ENCODE measurements at regions not wholly inside any gene's neighbourhood (a gene's known extent, or its start where the extent isn't known, plus 50 kb on each side); places are given as distances from the start of the nearest gene placed in this dataset.
"Not testable (repeated sequence)": the region's sequence is repeated elsewhere in the genome, so short reads cannot be mapped to it uniquely, and the experiment has no call there.

- H3K27me3 ChIP-seq (replicated peaks in 1 of 4; ENCODE audit: control insufficient read depth in 3 of 4, extremely low read depth in 1 of 4, insufficient read depth in 3 of 4, low read length in 3 of 4); H4K91ac ChIP-seq (replicated peaks; ENCODE audit: insufficient read length, low read length); H3K79me1 ChIP-seq (ENCODE audit: low read depth, low read length); H2BK5ac ChIP-seq (ENCODE audit: low read depth, low read length); FAIRE-seq; H2BK120ac ChIP-seq (replicated peaks; ENCODE audit: low read depth, low read length); H3K18ac ChIP-seq (ENCODE audit: extremely low read depth, low read length); H2AK5ac ChIP-seq (ENCODE audit: low read depth, low read length); H2AFZ ChIP-seq (ENCODE audit: low read length); H3K4me2 ChIP-seq (ENCODE audit: insufficient read depth in 1 of 2, low read depth in 2 of 2, low read length in 2 of 2); H3K27ac ChIP-seq (ENCODE audit: low read depth, low read length); H3K79me2 ChIP-seq (ENCODE audit: control insufficient read depth in 1 of 2, insufficient read depth in 2 of 2, low read length in 2 of 2); H3K4me1 ChIP-seq (replicated peaks in 1 of 4; ENCODE audit: control insufficient read depth in 3 of 4, insufficient read depth in 4 of 4, low read length in 3 of 4); H2BK15ac ChIP-seq (ENCODE audit: low read length); H3K9me3 ChIP-seq (ENCODE audit: insufficient read depth in 2 of 2, low read depth in 1 of 2, low read length in 1 of 2); H3K23ac ChIP-seq (ENCODE audit: insufficient read length); H4K5ac ChIP-seq (ENCODE audit: insufficient read length, low read depth, low read length); H3K36me3 ChIP-seq (ENCODE audit: control insufficient read depth in 2 of 4, insufficient read depth in 4 of 4, low read length in 3 of 4); H3K56ac ChIP-seq (replicated peaks; ENCODE audit: insufficient read length, low read depth, low read length); H3K23me2 ChIP-seq (ENCODE audit: low read depth, low read length); H4K8ac ChIP-seq (ENCODE audit: extremely low read depth, insufficient read depth, low read length); H2BK20ac ChIP-seq (ENCODE audit: low read length); H4K20me1 ChIP-seq (replicated peaks in 1 of 2; ENCODE audit: control insufficient read depth in 1 of 2, insufficient read depth in 2 of 2, low read length in 2 of 2); H3K4me3 ChIP-seq (ENCODE audit: extremely low read depth in 1 of 4, insufficient read depth in 2 of 4, low read depth in 3 of 4, low read length in 4 of 4); CTCF ChIA-PET (ENCODE audit: partially characterized antibody); POLR2A ChIA-PET (ENCODE audit: partially characterized antibody); DNase-seq (ENCODE audit: low read depth in 1 of 2, low spot score in 2 of 2); H2BK12ac ChIP-seq (ENCODE audit: low read depth, low read length); H3K4ac ChIP-seq (replicated peaks; ENCODE audit: insufficient read length, low read depth, low read length); H3K14ac ChIP-seq (ENCODE audit: insufficient read length); H3K9ac ChIP-seq (replicated peaks in 1 of 4; ENCODE audit: extremely low read depth in 1 of 4, low read depth in 3 of 4, low read length in 3 of 4): not testable (repeated sequence)
Observed at GRCh38 chr6:19725436-19725835, 111.7 kb upstream of the ID4 start.

All from H1 (cell line).